HEK293 (cell line): ENCODE measurements at regions not wholly inside any gene's neighbourhood (a gene's known extent, or its start where the extent isn't known, plus 50 kb on each side); places are given as distances from the start of the nearest gene placed in this dataset.

Experiments
- CTCF ChIA-PET: fragments of 350-600 bp; formaldehyde crosslinking; extraction: SDS; loops from one replicate; lab custom pipeline; 2021; ENCODE audit warnings: antibody characterized with exemption; lab: Yijun Ruan, JAX
- POLR2A ChIA-PET: fragments of 300-600 bp; formaldehyde crosslinking; extraction: SDS; loops from one replicate; lab custom pipeline; 2020; ENCODE audit warnings: antibody characterized with exemption, inconsistent platforms; lab: Yijun Ruan, JAX
- H3K27ac ChIP-seq: fragments of 200-500 bp; sonication (Bioruptor generic); 2 replicates; pipeline ENCODE4 v1.5.1; 2014; ENCODE audit warnings: low read depth, low read length, control low read depth, inconsistent platforms; ENCODE audit errors: extremely low read depth
- H3K36me3 ChIP-seq, 2 experiments: fragments of 200-500 bp in 1 of 2; sonication (Bioruptor generic) in 1 of 2; 1 replicate in 1 of 2; 2 replicates in 1 of 2; pipeline ENCODE4 v1.5.1; 2014 to 2017; ENCODE audit warnings: inconsistent platforms in 2 of 2, low read length in 2 of 2; ENCODE audit not compliant: control insufficient read depth in 2 of 2, insufficient read depth in 1 of 2
- H3K4me1 ChIP-seq: fragments of 200-500 bp; sonication (Bioruptor generic); 2 replicates; pipeline ENCODE4 v1.5.1; 2014; ENCODE audit warnings: mild to moderate bottlenecking, low read length, inconsistent platforms; ENCODE audit not compliant: control insufficient read depth, insufficient read depth
- H3K4me3 ChIP-seq: 2 replicates; pipeline ENCODE4 v1.5.1; 2011; ENCODE audit warnings: low read depth, mild to moderate bottlenecking, control low read depth, low read length, moderate library complexity
- H3K9me3 ChIP-seq: fragments of 200-500 bp; sonication (Bioruptor generic); 2 replicates; pipeline ENCODE4 v1.5.1; 2014; ENCODE audit warnings: low read depth, low read length, inconsistent platforms; ENCODE audit not compliant: control insufficient read depth, insufficient read depth
- HIC1 ChIP-seq: fragments of 450-650 bp; formaldehyde crosslinking; IDR thresholded peaks from 2 replicates; pipeline ENCODE4 v1.5.1; 2016; ENCODE audit warnings: missing biosample characterization, missing genetic modification characterization
- WT1 ChIP-seq: fragments of 450-650 bp; formaldehyde crosslinking; IDR thresholded peaks from 2 replicates; pipeline ENCODE4 v1.5.1; 2016; ENCODE audit warnings: missing biosample characterization, missing genetic modification characterization
- ZEB2 ChIP-seq: fragments of 450-650 bp; formaldehyde crosslinking; IDR thresholded peaks from 2 replicates; pipeline ENCODE4 v1.5.1; 2016; ENCODE audit warnings: missing biosample characterization, missing genetic modification characterization
- ZNF114 ChIP-seq: fragments of 450-650 bp; formaldehyde crosslinking; IDR thresholded peaks from 2 replicates; pipeline ENCODE4 v1.5.0; 2017; ENCODE audit warnings: missing biosample characterization, missing genetic modification characterization
- ZNF140 ChIP-seq: fragments of 450-650 bp; formaldehyde crosslinking; IDR thresholded peaks from 2 replicates; pipeline ENCODE4 v1.5.1; 2016; ENCODE audit warnings: missing biosample characterization, missing genetic modification characterization
- ZNF19 ChIP-seq: fragments of 450-650 bp; formaldehyde crosslinking; IDR thresholded peaks from 2 replicates; pipeline ENCODE4; 2016; ENCODE audit warnings: missing biosample characterization, missing genetic modification characterization, low read depth
- ZNF239 ChIP-seq: fragments of 450-650 bp; formaldehyde crosslinking; IDR thresholded peaks from 2 replicates; pipeline ENCODE4 v1.5.1; 2016; ENCODE audit warnings: missing biosample characterization, missing genetic modification characterization
- ZNF26 ChIP-seq: fragments of 450-650 bp; formaldehyde crosslinking; IDR thresholded peaks from 2 replicates; pipeline ENCODE4 v1.5.1; 2016; ENCODE audit warnings: missing biosample characterization, missing genetic modification characterization
- ZNF280C ChIP-seq: fragments of 450-650 bp; formaldehyde crosslinking; IDR thresholded peaks from 2 replicates; pipeline ENCODE4 v1.5.1; 2016; ENCODE audit warnings: missing biosample characterization, missing genetic modification characterization
- ZNF324 ChIP-seq: fragments of 450-650 bp; formaldehyde crosslinking; IDR thresholded peaks from 2 replicates; pipeline ENCODE4 v1.5.1; 2016; ENCODE audit warnings: missing biosample characterization, missing genetic modification characterization
- ZNF423 ChIP-seq: fragments of 450-650 bp; formaldehyde crosslinking; IDR thresholded peaks from 2 replicates; pipeline ENCODE4 v1.5.1; 2016; ENCODE audit warnings: missing biosample characterization, missing genetic modification characterization
- ZNF48 ChIP-seq: fragments of 450-650 bp; formaldehyde crosslinking; IDR thresholded peaks from 2 replicates; pipeline ENCODE4 v1.5.1; 2016; ENCODE audit warnings: missing biosample characterization, missing genetic modification characterization
- ZNF513 ChIP-seq: fragments of 450-650 bp; IDR thresholded peaks from 2 replicates; pipeline ENCODE4 v1.5.1; 2018; ENCODE audit warnings: missing biosample characterization, missing genetic modification characterization
- ZNF518A ChIP-seq: fragments of 450-650 bp; formaldehyde crosslinking; conservative IDR thresholded peaks from 2 replicates; pipeline ENCODE4 v1.5.1; 2016; ENCODE audit warnings: low read depth, missing biosample characterization, missing genetic modification characterization
- ZNF623 ChIP-seq: fragments of 450-650 bp; formaldehyde crosslinking; IDR thresholded peaks from 2 replicates; pipeline ENCODE4 v1.5.1; 2016; ENCODE audit warnings: missing biosample characterization, missing genetic modification characterization
- ZNF658 ChIP-seq: fragments of 450-650 bp; formaldehyde crosslinking; IDR thresholded peaks from 2 replicates; pipeline ENCODE4; 2016; ENCODE audit warnings: missing biosample characterization, missing genetic modification characterization
- ZNF830 ChIP-seq: fragments of 450-650 bp; IDR thresholded peaks from 2 replicates; pipeline ENCODE4 v1.5.0; 2018; ENCODE audit warnings: missing biosample characterization, missing genetic modification characterization, low read depth, mild to moderate bottlenecking, moderate library complexity
- ZSCAN18 ChIP-seq: fragments of 450-650 bp; formaldehyde crosslinking; IDR thresholded peaks from 2 replicates; pipeline ENCODE4 v1.5.1; 2016; ENCODE audit warnings: missing biosample characterization, missing genetic modification characterization
- ZXDB ChIP-seq: fragments of 450-650 bp; formaldehyde crosslinking; IDR thresholded peaks from 2 replicates; pipeline ENCODE4 v1.5.1; 2016; ENCODE audit warnings: missing biosample characterization, missing genetic modification characterization

GRCh38 chr15:39512643-39513042, 68.2 kb upstream of the THBS1 start:
- H3K27ac ChIP-seq = no peak overlapping the region
- H3K4me3 ChIP-seq = no peak overlapping the region
- H3K36me3 ChIP-seq = no peaks in the 10 kb centered on the region
- ChIA-PET CTCF (interaction anchor here (0.6 to 1.8 kb wide), 2 partner anchors 15 to 31 kb away, joined by 4 read pairs; no protein-coding TSS in a partner anchor), POLR2A (no interaction called here)
- TF ChIP-seq ZNF830 (tag by site-specific recombination) (no peak), ZNF239 (tag by site-specific recombination) (no peak), ZNF623 (tag by site-specific recombination) (no peak), ZNF423 (tag by site-specific recombination) (no peak), ZNF280C (tag by site-specific recombination) (no peak), ZEB2 (tag by site-specific recombination) (no peak), WT1 (tag by site-specific recombination) (no peak), ZNF114 (tag by site-specific recombination) (no peak), ZNF658 (tag by site-specific recombination) (no peak), ZSCAN18 (tag by site-specific recombination) (no peak), ZNF48 (tag by site-specific recombination) (no peak), ZXDB (no peak)
- H3K9me3 ChIP-seq = no peaks in the 10 kb centered on the region
- no peaks in the 10 kb centered on the region for H3K4me1 ChIP-seq

GRCh38 chr15:39513936-39514335, 66.9 kb upstream of the THBS1 start:
- Histone ChIP-seq H3K27ac (no peak overlapping the region), H3K4me3 (no peak overlapping the region), H3K9me3 (no peaks in the 10 kb centered on the region), H3K36me3 (no peaks in the 10 kb centered on the region), H3K4me1 (no peaks in the 10 kb centered on the region)
- no peak for TF ChIP-seq ZNF324
- TF ChIP-seq ZNF513 (tag by site-specific recombination) = no peak
- TF ChIP-seq HIC1 = no peak
- TF ChIP-seq ZNF140 = no peak
- no peak for TF ChIP-seq ZNF26 (tag by site-specific recombination)
- no peak for TF ChIP-seq ZNF19 (tag by site-specific recombination)
- no peak for TF ChIP-seq ZNF518A (tag by site-specific recombination)
- ChIA-PET CTCF (interaction anchor here (0.9 to 1.8 kb wide), 2 partner anchors 30 to 215 kb away, joined by 3 to 4 read pairs; no protein-coding TSS in a partner anchor), POLR2A (no interaction called here)
